ENCODE measurements at regions not wholly inside any gene's neighbourhood (a gene's known extent, or its start where the extent isn't known, plus 50 kb on each side); places are given as distances from the start of the nearest gene placed in this dataset.

DNA sequence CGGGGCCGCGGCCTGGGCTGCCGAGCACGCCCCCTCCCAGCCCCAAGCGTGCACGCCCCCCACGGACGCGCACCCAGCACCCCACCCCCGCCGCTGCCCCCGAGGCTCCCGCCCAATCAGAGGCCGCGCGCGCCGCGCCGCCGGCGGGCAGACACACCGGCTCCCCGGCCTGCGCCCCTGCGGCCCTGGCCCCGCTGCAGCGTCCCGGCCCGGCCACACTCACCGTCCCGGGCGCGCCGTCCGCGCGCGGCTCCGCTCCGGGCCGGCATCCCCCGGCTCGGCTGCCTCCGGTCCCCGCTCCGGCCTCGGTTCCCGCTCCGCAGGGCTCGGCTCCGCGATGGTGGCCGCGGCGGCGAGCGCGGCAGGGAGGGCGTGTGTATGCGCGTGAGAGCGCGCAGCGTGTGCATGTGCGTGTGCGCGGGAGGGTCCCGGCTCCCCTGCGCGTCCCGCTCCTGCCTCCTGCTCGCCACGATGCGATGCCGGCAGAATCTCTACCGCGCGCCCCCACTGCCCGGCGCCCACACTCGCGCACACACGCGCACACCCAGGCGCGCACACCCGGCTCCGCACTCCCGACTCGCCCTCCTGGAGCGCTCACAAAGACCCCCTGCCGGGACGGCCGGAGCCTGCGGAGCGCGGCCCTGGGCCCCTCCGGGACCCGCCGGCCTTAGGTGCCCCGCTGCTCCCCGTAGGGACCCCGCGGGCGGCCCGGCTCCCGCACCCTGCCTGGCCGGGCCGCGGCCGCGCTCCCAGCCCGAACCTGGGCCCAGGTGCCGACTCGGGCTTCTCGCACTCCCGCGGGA, 186.5 kb upstream of the LINGO1 start:
- TF ChIP-seq, protein P1, sequence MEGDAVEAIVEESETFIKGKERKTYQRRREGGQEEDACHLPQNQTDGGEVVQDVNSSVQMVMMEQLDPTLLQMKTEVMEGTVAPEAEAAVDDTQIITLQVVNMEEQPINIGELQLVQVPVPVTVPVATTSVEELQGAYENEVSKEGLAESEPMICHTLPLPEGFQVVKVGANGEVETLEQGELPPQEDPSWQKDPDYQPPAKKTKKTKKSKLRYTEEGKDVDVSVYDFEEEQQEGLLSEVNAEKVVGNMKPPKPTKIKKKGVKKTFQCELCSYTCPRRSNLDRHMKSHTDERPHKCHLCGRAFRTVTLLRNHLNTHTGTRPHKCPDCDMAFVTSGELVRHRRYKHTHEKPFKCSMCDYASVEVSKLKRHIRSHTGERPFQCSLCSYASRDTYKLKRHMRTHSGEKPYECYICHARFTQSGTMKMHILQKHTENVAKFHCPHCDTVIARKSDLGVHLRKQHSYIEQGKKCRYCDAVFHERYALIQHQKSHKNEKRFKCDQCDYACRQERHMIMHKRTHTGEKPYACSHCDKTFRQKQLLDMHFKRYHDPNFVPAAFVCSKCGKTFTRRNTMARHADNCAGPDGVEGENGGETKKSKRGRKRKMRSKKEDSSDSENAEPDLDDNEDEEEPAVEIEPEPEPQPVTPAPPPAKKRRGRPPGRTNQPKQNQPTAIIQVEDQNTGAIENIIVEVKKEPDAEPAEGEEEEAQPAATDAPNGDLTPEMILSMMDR (IDR thresholded peaks at IDR 0.05 in 8 of 11, conservative IDR thresholded peaks at IDR 0.05 in 3 of 11): no peak
- no peak for TF ChIP-seq POLR2A (IDR thresholded peaks at IDR 0.05)
